GM19351 (cell line): ENCODE measurements at regions not wholly inside any gene's neighbourhood (a gene's known extent, or its start where the extent isn't known, plus 50 kb on each side); places are given as distances from the start of the nearest gene placed in this dataset.

ENCODE experiments used
- ATAC-seq: cut with Tn5 transposase; IDR thresholded peaks from one replicate; pipeline ENCODE4 v1.9.1; 2021; ENCODE audit warnings: mild to moderate bottlenecking, moderate library complexity; ENCODE audit not compliant: unreplicated experiment

GRCh38 chr4:108342325-108342970 lies 173.7 kb upstream of the LEF1 start:
- no peak for ATAC-seq

DNA sequence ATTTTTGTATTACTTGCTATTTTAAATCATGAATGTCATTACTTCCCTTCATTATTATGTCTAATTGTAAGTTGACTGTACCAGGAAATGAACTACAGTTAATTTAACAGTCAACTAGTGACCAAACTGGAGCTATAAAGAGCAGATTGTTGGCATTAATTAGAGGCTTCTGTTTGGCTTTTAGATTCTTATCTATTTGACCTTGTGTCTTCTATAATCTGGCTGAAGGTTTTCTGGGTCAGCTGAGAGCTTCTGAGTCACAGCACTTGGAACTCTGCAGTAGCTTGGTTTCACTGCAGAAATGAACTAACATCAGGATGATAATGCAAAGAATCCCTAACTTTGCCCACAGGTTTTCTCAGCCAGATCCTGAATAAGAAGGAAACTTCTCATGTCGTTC lies 169.2 kb upstream of the LEF1 start:
- no peak for ATAC-seq

- no peak for ATAC-seq
Measured at GRCh38 chr4:108336076-108336475, 167.3 kb upstream of the LEF1 start.

- no peak for ATAC-seq
Measured at GRCh38 chr4:108335081-108335480, 166.3 kb upstream of the LEF1 start.

- ATAC-seq, result no peak
Measured at GRCh38 chr4:108334031-108334430, 165.3 kb upstream of the LEF1 start.

GRCh38 chr4:108333353-108333942 lies 164.7 kb upstream of the LEF1 start:
- ATAC-seq, result no peak

DNA sequence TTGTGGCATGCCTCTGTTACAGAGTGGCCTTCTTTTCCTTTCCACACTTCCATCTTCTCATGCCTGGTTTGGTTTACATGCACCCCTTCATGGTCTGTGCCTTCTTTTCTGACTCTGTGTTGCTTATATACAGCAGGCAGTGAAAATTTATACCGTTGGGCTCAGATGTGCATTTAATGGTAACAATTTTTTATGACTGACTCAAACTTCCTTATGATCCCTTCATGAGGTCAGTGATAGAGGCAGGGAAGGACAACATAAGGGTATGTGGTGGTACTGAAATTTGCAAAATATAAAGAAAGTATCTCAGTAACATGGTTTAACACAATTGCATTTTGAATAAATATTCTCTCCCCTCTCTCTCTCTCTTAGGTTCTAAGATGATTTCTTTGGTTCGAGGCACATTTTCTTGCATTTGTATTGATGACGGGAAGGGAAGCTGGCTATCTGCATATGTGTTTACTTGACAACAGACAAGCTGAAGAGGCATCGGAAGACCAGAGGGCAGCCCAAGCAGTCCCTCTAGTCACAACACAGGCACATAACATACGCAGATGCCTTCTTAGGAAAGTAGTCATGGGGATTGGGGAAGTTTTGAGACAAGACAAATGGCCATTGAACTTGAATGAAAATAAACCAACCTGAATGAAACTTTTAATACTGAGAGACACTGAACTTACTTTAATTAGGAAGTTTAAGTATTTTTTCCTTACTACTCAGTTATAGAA lies 163.3 kb upstream of the LEF1 start:
- no peak for ATAC-seq

DNA sequence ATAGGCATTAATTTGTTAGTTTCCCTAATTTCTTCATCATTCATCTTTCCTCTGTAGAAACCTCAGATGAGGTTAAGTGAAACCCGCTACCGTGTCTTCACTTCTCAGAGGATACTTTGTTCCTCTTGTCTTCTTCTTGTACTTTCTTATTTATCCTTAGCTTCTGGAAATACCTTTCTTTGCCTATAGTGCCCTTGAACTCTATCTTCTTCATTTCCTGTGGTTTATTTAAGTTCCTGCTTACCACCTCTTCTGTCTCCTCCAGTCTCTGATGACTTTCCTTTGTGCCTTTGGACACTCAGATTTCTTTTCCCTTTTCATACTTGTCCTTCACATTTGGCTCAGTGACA lies 159.6 kb upstream of the LEF1 start:
- no peak for ATAC-seq

DNA sequence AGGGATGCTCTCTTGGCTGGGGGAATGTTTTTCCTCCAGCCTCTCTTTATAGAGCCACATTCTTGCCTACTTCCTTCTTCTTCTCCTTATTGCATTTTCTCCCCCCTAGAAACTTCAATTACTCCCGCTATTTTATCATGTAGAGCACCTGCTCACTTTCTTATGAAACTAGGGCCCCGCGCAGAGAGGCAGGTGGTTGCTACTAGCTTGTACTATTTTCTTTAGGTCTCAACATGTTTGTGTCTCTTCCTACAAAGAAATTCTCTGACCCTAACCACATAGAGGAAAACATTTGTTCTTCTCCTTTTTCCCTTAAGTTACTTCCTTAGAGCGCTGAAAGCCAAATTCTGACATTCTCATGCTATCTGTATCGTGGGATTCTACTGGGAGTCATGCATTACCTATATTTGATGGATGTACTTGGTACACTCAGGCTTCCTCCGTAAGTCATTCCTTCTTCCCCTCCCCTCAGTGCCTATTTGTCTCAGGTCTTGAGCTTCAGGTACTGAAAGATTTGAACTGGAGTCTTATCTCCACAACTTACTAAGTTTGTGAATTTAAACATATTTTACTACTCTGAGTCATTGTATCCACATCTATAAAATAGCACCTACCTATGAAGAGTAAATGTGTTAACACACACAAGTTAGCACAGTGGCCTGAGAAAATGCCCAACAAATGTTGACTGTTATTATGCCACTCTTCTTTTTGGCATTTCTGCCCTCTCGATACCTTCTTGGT lies 159.1 kb upstream of the LEF1 start:
- no peak for ATAC-seq

DNA sequence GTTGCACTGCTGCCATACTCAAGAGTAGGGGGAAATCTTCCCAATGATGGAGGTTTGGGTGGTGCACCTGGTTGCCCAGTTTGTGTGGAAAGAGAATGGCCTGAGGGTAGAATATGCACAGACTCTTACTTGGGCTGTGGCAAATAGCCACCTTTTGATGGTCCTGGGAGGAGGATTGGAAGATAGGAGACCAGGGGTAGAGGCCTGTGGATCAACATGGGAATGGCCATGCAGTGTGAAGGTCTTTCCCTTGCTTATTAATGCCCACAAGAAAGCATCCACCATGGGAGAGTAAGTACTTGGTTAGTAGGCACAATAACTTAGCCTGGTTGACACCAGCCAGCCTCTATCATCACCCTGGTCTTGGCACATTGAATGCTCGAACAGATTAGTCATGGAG lies 156.8 kb upstream of the LEF1 start:
- no peak for ATAC-seq

DNA sequence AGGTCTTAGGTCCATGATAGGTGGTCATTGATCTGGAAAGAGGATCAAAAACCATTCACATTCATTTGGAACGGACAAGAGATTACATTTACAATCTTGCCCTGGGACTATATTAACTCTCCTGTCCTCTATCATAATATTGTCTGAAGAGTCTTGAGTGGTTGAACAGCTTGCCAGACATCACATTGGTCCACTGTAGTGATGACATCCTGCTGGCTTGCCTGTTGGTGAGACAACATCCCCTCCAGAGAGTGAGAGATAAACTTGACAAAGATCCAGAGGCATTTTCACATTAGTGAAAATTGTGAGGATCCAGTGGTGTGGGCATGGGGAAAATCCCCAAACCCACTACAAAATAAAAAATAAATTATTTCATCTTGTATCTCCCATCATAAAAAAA lies 155.7 kb upstream of the LEF1 start:
- ATAC-seq, result no peak

GRCh38 chr4:108322497-108322896 lies 153.8 kb upstream of the LEF1 start:
- no peak for ATAC-seq

DNA sequence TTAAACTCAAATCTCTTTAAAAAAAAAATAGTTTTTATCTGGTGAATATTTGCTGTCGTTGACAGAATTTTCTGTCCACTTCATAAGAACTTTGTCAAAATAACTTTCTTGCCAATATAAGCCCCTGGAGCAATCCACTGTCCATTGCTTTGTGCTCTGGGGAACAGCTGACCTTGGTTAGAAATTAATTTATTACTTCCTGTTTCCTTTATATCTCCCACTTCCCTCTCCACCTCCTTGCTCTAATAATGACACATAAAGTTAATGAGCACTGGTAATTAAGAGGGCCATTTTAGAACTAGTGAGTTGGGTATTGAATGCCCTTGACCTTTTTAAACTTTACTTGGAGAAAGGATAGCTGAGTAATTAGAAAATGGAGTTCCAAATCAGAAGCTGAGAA lies 151.3 kb upstream of the LEF1 start:
- ATAC-seq, result no peak

- no peak for ATAC-seq
Measured at GRCh38 chr4:108317377-108317776, 148.6 kb upstream of the LEF1 start.

DNA sequence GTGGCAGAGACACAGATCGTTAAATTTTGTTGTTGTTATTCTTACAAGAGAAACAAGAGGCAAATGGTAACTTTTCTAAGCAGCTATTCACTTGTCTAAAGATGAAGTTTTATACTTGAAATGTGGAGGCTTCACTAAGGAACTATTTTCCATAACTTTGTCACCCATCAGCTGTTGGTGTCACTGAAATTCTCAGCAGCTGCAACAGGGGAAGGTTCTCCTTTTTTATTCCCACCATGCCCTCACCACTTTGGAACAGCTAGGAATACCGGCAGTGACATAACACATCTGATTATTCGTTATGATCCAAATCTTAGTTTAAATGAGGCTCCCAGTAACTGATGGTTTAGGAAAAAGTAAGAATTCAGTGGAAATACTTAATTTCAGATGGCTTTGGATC lies 147.0 kb upstream of the LEF1 start:
- no peak for ATAC-seq

- no peak for ATAC-seq
Measured at GRCh38 chr4:108314900-108315589, 146.3 kb upstream of the LEF1 start.

DNA sequence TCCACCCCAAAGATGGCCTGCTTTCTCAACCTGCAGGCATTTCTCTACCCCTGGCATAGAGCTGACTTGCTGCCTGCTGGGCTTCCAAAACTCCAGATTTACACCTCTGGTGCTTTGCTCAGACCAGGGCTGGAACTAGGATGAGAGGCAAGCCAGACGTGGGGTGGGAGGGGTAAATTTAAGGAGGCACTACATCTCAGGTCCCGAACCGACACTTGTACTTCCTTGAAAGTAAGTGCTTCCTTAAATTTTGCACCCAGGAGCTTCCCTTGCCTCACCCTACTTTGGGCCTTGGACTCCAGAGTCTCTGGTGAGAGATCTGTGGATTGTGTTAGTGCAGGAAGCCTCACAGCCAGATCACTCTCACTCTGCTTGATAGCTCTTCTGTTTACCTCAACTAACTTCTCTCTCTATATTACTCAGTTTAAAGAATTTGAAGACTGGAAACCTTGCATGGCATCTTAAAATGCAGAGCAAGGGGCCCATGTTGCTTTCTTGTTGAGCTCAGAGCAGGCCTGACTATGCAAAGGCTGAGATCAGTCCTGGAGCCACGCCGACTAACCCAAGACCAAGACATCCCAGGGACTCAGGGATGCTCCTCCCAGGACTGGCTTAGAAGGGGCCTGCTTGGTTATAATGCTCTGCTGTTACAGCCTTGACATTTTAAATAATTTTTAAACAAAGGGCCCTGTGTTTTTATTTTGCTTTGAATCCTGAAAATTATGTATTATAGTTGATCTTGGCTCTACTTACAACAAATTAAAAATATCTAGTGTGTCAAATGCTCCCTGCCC lies 145.0 kb upstream of the LEF1 start:
- no peak for ATAC-seq

DNA sequence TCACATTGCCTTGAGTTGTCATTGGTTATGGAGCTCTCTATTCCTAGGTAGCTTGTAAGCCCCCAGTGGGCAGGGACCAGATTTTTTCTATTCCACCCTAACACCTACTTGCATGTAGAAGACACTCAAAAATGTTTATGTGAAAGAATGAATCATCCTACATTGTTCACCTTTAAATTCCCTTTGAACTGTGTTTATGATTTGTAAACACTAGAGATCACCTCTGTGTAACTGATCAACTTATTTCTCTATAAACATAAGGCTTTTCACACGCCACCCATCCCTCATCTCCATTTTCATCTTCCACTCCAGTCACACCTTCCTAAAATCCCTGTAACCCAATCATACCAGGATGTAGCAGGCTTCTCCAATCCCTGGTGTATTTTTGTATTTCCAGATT lies 142.6 kb upstream of the LEF1 start:
- ATAC-seq, result no peak

GRCh38 chr4:108303488-108304177 lies 134.9 kb upstream of the LEF1 start:
- no peak for ATAC-seq
